HG02610 (cell line): ENCODE measurements at regions not wholly inside any gene's neighbourhood (a gene's known extent, or its start where the extent isn't known, plus 50 kb on each side); places are given as distances from the start of the nearest gene placed in this dataset.
"Not testable (repeated sequence)": the region's sequence is repeated elsewhere in the genome, so short reads cannot be mapped to it uniquely, and the experiment has no call there.

Experiments used
- ATAC-seq: cut with Tn5 transposase; IDR thresholded peaks from one replicate; pipeline ENCODE4 v1.9.1; 2021; ENCODE audit warnings: mild to moderate bottlenecking, moderate library complexity; ENCODE audit not compliant: unreplicated experiment

DNA sequence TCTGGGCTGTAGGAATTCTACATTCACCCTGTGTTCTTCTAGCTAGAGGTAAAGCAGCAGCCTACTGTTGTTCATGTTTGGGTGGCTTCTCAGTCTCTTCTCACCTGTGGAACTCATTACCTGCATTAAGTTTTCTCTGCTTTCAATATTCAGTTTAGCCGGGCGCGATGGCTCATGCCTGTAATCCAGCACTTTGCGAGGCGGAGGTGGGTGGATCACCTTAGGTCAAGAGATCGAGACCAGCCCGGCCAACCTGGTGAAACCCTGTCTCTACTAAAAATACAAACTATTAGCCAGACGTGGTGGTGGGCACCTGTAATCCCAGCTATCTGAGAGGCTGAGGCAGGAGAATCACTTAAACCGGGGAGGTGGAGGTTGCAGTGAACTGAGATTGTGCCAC is 139.8 kb upstream of the UBE2E3 start:
- ATAC-seq, result no peak

DNA sequence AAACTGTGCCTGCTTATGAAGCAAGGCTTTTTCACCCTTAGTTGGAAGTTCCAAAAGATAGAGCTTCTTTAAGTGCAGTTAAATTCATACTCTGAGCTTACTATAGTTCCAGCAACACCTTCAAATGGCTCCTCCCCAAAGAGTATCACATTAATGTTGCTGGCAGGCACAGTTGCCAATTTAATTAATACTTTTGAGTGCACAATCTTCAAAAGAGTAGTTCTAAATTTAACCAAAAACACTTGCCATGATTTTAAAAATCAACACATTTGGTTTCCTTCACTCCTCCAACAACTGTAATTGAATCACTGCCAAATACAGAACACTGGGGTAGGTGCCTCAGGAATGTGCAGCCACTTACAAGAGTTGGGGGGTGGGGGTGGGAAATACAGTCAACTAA is 150.6 kb upstream of the UBE2E3 start:
- ATAC-seq, result no peak

DNA sequence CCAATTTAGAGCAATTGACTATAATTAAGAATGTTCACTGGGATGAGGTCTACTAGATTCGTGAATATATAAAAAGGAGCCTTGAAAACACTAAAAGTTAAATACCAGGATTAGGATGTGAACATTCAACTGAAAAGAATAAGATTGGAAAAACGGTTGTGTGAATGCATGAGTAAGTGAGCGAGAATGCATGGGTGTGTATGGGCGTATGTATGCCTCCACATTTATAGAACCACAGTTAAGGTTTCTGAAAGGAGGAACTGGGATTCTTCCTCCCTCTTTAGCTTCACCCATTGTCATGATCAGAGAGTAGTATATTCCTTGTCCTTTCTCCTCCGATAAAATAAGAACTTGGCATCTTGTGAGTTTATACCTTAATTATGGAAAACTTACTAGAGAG is 151.1 kb upstream of the UBE2E3 start:
- no peak for ATAC-seq

DNA sequence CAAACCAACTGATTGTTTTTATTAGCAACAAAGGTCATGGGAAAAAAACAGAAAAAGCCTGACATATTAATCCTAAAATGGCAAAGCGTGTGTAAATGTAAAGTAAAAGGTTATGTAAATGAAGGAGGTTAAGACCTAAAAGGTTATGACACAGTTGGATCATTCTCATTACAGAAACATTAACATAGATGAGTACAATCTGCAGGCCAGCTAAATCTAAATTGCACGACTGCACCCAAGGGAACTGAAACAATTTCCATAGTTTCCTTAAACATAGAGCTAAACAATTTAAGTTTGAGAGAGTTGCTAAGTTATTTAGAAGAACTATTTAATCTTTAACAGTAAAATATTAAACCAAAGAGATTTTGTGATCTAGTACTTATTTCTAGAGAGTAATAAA is 151.6 kb upstream of the UBE2E3 start:
- no peak for ATAC-seq

DNA sequence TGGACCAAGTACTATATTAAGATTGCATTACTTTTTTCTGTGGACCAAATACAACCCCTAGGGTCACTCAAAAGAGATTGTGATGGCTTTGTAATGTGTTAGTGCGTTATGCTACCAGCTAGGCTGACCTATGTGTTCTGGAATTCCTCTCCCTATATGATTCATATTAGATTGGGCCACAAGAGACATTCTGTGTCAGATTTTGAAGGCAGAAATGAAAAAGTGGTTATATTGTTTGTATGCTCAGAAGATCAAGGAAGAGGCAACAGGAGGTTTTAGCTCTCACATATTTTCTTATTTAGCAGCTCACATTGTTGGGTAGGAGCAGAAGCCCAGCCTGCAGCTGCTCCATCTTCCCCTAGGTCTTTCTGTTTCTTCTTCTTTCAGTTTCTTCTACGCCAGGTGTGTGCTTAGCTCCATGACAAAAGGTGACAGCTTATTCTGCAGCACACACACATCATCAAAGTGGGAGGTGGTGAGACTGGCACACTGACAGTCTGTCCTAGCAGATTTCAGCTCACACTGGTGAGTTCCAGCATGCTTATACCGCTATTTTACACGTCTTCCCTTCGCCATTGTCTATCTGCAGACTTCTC is 156.8 kb upstream of the UBE2E3 start:
- no peak for ATAC-seq

DNA sequence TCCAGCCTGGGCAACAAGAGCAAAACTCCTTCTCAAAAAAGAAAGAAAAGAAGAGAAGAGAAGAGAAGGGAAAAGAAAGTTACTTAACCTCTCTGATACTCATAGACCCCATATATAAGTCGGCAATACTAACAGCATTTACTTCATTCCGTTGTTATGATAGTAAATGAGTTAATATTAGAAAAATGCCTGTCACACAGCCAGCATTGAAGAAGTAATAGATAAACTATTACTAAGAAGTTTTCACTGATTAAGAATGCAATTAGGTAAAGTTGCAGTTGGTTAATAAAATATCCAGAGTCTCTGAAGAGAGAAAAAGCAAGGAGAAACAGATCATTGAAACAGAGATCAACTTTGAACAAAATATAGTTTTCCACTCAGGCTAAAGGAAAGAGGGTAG is 161.3 kb upstream of the UBE2E3 start:
- ATAC-seq, result no peak

DNA sequence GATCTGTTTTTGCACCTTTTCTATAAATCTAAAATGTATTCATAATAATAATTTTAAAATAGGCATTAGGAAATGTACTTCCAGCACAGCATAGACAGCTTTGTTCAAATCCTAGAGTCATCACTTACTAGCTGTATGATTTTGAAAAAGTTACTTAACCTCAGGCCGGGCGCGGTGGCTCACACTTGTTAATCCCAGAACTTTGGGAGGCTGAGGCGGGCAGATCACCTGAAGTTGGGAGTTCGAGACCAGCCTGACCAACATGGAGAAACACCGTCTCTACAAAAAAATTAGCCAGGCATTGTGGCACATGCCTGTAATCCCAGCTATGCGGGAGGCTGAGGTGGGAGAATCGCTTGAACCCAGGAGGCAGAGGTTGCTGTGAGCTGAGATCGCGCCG is 161.7 kb upstream of the UBE2E3 start:
- not testable (repeated sequence) for ATAC-seq

DNA sequence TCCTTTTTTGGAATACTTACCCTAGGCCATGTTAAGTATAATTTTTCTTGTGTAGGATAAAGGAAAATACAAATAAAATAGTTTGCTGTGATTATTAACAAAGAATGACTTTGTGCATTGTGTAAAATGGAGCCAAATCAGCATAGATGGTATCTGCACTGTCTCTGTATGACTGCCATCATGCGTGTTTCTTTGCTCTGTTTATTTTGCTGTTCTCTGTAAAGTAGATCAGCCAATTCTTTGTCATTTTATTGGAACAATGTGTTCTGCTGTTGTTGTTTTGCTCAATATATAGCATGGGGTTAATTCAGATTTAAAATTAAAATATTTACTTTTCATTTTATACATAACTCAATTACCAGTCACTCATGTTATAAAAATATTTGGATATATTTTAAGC is 181.3 kb upstream of the UBE2E3 start:
- no peak for ATAC-seq

DNA sequence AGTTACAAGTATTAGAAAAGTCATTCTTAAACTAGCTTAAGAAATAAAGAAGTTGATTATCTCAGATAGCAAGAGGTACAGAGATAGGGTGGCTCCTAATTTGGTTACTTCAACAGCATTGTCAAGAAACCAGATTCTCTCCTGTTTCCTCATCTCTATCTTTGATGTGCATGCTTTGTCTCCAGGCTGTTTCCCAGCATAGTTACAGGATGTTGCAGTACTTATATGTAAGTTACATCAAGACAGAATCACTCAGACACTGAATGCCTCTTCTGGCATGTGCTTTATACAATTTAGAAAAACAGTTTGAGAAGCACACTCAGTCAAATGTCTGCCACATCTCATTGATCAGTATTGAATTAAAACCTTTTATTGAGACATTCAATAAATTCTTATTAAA is 189.5 kb upstream of the UBE2E3 start:
- no peak for ATAC-seq

DNA sequence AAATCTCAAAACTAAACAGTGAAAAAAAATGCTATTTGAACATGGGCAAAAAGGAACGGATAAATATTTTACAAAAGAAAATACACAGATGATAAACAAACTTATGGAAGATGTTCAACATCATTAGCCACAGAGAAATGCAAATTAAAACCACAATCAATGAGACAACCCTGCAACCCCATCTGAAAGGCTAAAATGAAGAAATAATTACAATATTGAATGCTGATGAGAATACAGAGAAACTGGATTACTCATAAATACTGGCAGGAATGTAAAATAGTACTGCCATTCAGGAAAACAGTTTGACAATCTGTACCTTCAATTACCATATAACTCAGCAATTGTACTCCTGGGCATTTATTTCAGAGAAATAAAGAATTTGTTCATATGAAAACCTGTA is 193.1 kb upstream of the UBE2E3 start:
- no peak for ATAC-seq

DNA sequence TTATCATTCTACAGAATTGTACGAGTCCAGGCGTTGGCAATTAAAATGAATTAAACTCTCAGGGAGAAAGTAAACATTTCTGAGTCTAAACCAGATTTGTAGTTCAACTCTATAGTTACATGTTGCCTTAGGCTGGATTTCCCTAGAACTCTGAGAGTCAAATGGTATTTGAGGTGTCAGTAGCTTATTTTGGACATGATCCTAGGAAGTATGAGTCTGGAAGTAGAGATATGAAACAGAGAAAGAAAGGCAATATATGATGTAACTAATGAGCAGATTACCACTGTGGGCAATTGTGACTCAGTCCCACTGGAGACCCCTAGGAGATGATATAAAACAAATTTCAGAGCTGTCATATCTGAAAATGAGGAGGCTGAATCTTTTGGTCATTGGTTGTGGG is 199.1 kb upstream of the UBE2E3 start:
- no peak for ATAC-seq

DNA sequence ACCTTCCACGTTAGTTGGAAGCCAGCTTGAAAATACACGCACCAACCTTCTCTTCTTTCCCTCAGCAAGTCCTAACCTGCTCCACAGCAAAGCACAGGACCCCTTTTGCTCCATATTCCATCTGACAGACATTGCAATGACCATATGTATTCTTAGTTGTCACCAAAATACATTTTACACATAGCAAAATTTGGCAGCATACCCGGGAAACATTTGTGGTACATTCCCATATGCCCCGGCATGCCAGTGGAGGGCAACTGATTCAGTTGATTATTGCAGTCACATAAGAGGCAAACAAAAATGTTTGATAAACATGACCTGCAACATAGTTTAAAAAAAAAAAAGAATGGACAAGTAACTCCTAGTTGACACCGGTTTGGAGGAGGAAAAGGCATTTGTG is 202.1 kb upstream of the UBE2E3 start:
- ATAC-seq, result no peak

DNA sequence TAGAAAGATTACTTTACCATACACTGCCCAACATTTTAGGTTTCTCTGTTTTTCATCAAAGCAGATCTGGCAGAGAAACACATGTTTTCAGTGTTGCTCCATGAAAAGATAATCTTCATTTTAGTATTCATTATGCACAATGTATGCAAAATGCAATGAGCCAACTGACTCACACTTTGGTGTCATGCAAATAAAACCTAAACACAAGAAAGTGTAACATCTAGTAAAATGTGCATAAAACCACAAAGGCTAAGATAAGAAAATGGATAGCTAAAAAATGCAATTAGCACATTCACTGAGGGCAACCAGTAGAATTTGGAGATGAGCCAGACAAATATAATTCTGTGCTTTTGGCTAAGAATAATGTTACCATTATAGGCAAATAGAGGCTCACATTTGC is 203.5 kb upstream of the UBE2E3 start:
- no peak for ATAC-seq

DNA sequence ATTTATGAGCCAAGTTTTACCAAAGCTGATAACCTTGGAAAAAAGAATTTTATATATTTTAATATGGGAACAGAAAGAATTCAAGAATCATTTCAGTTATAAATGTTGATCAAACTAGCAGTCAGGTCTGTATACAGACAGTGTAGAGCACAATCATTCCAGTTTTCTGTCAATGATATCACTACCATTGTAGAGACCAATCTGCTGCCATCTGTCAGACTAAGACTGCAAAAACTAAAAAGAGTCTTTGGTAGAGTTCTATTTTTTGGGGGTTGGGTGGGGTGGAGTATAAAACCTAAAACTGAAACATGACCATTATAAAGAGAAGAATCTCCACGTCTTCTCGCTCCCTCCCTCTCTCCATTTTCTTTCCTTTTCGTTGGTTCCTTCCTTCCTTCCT is 204.7 kb upstream of the UBE2E3 start:
- ATAC-seq, result no peak

DNA sequence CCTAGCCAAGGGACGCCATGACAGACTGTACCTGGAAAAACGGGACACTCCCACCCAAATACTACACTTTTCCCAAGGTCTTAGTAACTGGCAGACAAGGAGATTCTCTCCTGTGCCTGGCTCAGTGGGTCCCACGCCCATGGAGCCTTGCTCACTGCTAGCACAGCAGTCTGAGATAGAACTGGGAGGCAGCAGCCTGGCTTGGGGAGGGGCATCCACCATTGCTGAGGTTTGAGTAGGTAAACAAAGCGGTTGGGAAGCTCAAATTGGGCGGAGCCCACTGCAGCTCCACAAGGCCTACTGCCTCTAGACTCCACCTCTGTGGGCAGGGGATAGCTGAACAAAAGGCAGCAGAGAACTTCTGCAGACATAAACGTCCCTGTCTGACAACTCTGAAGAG is 215.1 kb upstream of the UBE2E3 start:
- ATAC-seq, result not testable (repeated sequence)

DNA sequence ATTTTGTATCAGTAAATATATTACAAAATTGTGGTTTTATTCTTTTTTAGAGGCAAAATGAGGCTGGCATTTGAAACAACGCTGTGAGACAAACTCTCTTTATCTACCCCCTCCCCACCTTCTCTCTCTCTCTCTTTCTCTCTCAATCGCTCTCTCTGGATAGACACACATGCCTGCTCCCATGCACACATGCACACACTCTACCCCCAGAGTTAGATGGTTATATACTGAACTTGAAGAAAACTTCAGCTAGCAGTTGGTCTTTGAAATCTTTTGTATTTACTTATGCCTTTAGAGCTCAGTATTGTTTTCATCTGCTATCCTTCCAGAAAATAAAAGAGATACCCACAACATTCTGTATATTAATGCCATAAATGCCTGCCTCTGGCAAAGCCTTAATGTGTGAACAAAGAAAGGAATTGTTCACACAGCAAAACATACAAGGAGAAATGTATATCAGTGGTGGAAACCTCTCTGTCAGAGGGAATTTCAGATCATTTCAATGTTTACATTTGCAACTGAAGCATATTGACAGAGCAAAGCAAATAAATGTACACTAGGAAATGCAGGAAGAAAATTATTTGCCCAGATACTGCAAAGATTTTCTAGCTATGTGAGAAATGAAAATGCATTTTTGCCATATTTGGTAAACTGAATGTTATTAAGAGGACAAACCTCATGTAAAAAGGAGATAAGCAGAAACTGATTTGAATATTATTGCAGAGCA is 217.0 kb upstream of the UBE2E3 start:
- no peak for ATAC-seq

DNA sequence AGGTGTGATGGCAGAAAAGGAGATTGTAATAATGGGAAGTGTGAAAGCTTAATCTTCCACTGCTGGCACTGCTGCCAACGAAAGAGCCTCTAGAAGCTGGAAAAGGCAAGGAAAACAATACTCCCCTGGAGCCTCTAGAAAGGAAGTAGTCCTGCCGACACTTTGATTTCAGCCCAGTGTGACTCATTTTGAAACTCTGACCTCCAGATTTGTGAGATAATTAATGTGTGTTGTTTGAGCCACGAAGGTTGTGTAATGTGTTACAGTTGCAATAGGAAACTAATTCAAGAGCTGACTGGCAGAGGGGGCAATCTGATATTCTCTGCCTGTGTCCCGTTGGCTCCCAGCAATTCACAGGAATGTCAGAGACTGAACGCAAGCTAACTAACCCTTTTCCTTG is 219.2 kb upstream of the UBE2E3 start:
- no peak for ATAC-seq

DNA sequence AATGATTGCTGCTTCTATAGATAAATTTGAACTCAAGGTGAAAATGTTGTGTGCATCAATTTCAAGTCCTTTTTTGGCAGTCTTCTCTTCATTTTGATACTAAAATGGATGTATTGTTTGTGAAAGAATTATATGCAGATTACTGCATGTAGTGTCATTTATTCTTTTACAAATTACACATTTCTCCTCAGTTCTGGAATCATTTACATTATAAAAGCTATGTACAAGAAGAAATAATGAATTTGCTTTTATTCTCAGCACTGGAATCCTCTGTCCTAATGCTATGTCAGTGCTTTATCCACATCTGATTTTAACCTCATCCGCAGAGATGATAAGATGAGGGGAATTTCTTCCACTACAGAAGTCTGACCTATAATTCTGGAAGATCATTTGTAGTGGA is 220.8 kb upstream of the UBE2E3 start:
- no peak for ATAC-seq

DNA sequence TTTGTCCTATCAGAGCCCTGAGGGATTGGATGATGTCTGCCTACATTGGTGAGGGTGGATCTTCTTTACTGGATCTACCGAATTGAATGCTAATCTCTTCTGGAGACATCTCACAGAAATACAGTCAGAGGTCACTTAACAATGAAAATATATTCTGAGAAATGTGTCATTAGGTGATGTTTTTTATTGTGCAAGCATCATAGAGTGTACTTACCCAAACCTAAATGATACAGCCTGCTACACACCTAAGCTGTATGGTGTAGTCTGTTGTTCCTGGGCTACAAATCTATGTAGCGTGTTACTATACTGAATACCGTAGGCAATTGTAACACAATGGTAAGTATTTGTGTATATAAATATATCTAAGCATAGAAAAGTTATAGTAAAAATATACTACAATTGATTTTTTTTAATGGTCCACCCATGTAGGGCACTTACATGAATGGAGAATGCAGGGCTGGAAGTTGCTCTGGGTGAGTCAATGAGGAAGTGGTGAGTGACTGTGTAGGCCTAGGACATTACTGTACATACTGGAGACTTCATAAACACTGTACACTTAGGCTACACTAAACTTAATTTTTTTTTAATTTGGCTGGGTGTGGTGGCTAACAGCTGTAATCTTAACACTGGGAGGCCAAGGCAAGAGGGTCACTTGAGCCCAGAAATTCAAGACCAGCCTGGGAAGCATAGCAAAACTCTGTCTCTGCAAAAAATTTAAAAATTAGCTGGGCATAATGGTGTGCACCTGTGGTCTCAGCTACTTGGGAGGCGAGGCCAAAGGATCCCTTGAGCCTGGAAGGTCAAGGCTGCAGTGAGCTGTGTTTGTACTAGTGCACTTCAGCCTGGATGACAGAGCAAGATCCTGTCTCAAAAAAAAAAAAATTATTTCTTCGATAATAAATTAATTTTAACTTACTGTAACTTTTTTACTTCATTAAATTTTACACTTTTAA is 226.3 kb upstream of the UBE2E3 start:
- no peak for ATAC-seq

DNA sequence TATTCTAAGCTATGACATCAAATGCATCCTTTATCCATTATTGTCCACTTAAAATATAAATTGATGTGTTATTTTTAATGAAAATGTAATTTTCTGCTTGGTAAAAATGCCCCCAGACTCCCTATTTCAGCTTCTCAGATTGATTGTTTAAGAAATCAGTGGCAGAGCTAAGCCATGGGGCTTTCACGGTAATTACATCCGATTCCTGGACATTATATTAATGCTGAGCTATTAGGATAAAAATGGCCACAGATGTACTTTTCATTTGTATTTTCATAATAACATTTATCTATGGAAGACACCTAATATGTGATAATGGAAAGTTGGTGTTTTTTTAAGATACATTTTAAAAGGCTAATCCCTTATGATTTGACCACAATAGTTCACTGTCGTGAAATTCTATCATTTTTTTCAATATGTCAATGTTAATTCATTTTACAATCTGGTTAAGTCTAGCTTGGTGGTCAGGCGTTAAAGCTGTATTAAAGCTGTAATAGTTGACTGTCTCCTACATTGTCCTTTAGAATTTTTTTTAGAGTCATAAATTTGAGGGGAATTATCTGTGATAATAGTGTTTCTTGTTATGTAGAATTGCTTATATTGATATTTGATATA is 229.0 kb upstream of the UBE2E3 start:
- no peak for ATAC-seq

DNA sequence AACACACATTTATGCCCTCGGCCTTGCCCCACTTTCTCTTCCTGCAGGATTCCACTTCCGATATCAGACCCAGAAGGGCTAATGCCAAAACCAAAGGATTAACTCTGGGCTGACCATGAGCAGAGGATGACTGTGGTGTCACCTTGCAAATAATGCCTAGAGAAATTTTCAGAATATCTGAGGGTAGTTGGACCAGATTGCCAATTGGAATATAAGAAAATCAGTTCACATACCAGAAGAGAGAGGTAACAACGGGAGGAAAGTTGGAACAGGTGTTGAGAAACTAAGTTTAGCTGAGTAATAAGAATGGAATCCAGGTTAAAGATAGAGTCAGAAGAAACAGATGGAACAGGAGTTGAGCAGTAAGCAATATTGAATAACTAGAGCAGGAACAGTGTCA is 232.7 kb upstream of the UBE2E3 start:
- ATAC-seq, result no peak
